SHP77 treated with DMSO at 0.1 percent for 48 hours (cell line): ENCODE measurements at regions not wholly inside any gene's neighbourhood (a gene's known extent, or its start where the extent isn't known, plus 50 kb on each side); places are given as distances from the start of the nearest gene placed in this dataset.
A peak's percentile ranks its signal among the peaks of the same experiment; 100 is the strongest.
"Not testable (repeated sequence)": the region's sequence is repeated elsewhere in the genome, so short reads cannot be mapped to it uniquely, and the experiment has no call there.

Source experiments
- DNase-seq: peaks from one replicate; lab custom pipeline; 2025; lab: John Stamatoyannopoulos, UW

DNA sequence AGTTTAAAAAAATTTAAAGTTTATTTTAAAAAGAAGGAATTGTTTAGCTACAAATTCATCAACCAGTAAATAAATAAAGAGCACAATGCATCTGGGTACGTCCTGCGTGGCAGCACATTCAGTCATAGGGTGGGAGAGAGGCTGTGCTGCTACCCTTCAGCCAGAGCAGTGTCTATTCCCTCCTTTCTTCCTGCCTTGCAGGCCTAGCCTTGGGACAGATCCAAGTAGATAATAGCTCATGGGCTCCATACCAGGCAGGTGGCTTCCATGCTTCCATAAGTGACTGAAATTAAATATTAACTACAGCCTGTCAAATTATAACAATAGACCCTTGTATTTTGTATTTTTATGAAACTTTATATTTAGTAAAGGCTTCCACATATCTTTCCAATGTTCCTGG, 408.3 kb upstream of the RGMB start:
- peak; percentile 22 for DNase-seq

DNA sequence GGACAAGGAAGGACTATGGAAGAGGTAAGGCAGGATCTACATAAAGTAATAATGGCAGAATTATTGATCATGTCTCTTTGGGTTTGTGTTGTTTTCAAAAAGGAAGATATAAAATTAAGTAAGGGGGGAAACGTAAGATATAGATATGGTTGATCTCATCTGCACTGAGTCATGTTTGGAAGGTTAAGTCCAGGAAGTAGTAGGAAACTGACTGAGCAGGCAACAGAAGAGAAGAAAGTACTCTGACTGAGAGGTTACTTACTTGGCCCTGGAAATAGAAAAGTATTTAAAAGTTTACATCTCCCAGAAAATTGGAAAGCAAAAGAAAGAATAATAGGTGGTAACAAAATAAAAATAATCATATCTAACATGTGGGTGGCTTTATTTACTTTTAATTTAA, 405.3 kb upstream of the RGMB start:
- no peak for DNase-seq

DNA sequence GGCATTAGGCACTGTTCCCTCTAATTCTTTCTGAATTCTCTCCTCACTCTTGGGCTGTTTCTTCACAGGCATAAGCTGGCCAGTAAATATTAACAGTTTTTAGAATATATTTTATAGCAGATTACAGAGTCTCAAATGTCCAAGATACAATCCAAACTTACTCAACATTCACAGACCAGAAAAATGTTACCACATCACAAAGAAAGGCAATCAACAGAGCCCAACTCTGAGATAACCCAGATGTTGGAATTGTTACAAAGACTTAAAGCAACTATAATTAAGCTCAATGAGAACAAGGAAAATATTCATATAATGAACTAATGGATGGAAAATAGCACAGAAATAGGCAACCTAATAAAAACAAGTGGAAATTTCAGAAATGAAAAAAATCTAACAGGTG, 401.1 kb upstream of the RGMB start:
- no peak for DNase-seq

DNA sequence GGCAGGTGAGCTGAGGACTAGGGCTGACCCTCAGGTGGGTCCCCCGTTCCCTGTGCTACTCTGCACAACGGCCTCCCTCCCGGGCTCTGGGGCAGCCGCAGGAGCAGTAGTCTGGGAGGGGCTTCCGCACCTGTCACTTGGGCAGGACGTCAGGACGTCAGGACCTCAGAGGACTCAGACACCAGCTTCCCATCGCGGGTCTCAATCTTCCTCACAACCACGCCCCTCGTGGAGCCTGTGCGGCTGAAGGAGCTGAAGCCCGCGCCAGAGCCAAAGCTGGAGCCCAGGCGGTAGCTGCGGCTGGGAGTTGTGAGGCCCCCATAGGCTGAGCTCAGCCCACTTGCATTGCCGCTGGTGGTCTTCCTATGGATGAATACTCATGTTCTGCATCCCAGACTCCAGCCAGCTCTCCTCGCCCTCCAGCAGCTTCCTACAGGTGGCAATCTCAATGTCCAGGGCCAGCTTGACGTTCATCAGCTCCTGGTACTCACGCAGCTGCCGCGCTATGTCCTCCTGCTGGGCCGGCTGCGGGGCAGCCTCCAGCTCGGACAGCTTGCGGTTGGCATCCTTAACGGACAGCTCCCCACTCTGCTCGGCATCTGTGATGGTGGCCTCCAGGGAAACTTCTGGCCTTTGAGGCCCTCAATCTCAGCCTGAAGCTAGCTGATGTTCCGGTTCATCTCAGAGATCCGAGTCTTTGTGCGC, 381.4 kb upstream of the RGMB start:
- no peak for DNase-seq

DNA sequence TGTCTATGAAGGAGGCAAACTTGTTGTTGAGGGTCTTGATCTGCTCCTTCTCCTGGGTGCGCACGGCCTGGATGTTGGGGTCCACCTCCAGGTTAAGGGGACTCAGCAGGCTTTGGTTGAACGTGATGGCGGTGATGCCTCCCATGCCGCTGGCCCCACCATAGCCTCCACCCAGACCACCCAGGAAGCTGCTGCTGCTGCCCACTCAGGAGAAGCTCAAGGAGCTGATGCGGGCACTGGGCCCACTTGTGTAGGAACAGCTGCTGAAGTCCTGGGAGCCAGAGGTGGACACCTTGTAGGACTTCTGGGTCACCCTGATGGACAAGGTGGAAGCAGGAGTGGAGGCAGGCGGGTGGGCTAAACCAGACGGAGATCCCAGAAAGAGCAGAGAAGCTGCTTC, 380.3 kb upstream of the RGMB start:
- not testable (repeated sequence) for DNase-seq

DNA sequence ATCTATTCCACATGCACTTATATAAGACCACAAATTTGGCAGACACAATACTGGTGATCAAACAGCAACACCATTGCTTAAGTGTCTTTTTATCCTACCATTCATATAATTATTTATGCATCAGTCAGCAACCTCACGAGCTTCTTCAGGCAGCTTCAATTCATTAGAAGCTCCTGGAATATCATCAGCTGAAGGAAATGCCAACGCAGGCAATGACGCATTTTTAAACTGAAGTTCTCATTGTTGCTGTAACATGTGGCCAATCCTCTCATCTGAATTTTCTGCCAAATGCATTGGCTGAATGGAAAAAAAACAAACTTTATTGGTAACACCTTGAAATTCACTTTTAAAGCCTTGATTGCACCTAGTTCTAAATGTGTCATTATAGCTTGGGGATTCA, 376.4 kb upstream of the RGMB start:
- DNase-seq, result no peak

DNA sequence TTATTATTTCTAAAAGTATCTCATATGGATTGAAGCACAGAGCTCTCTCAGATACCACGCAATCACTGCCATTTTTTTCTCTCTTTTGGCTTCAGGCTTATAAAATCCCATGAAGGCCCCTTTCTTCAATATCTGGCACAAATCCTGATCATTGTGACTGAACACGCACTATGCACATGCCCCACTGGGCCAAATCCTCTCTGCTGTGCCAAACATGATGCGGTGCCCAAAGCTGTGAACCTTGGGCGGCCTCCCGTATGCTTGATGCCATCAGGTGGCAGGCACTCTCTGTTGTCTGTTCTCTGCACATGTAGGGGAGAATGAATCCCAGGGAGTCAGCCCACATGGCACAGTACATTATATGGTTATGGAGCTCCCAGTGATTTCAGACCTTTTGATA, 375.0 kb upstream of the RGMB start:
- no peak for DNase-seq

DNA sequence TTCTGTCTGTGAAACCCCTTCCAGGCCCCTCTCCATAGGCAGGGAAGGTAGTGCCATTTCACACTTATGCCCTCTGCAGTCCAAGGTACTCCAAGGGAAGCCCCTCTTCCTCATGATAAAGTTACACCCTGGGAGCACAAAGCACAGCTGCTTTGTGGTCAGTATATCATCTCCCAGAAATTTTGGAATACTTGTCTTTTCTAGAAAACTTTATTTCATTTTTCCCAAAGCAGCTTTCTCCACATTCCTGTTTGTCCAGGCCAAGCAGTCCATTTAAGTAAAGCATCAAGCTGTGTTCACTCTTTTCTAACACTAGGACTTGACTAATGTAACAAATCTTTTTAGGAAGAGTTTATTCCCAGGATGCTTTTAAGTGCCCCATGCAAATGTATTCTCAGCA, 371.8 kb upstream of the RGMB start:
- no peak for DNase-seq

DNA sequence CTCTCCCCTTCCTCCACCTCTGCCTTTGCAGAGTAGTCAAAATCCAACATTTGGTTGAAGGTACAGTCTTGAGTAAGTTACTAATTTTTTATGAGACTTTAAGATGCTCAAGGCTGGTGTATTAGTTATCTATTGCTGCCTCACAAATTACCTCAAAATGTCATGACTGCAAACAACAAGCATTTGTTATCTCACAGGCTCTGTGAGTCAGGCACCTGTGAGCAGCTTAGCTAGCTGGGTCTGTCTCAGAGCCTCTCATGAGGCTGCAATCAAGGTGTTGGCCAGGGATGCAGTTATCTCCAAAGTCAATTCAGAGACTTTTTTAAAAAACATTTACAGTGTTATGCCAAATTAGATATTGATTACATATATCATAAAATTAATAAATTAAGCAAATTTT, 371.3 kb upstream of the RGMB start:
- DNase-seq, result no peak

DNA sequence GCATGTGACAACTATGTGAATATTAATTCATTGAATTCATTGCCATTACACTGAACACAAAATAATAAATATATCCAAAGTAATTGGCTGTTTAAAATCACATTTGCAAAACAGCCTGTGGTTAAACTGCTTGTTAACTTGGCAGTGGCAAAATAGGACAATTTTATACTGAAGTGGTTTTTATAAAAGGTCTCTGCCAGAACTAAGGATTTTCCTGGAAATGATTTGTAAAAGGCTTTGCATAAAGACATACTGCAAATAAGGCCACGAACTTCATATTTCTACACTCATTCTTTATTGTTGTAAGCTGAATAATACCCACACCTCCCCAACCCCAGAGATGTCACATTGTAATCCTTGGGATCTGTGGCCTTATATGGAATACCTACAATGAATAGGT, 370.3 kb upstream of the RGMB start:
- DNase-seq, result no peak

DNA sequence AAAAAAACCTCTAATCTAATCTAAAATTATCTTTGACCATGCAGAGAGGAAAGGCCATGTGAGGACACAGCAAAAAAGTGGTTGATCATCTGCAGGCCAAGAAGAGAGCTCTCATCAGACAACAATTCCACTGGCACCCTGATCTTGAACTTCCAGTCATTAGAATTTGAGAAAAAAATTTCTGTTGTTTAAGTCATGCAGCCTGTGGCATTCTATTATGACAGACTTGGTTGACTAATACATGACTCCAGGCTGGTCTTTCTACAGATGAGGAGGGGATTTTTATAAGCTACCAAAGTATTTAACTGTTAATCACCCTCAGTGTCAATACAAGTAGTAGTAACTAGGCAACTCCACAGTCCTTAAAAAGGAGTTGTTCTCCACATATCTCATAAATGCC, 358.5 kb upstream of the RGMB start:
- DNase-seq, result no peak

DNA sequence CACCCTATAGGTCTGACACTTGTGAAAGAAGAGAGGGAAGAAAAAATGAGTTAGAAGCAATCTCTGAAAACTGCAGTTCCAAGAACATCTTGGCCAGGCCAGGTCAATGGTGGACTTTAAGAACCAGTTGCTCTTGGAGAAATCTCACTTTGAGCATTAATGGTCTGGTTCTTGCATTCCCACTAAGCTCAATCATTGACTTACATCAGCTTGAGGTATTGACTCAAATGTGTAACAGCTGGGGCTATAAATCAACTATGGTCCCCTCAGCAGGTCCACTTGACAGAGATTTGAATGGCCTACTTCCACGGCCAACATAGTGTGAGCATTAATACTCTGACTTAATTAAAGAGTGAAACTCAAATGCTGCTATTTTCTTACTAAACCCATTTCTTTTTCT, 357.8 kb upstream of the RGMB start:
- DNase-seq, result no peak

DNA sequence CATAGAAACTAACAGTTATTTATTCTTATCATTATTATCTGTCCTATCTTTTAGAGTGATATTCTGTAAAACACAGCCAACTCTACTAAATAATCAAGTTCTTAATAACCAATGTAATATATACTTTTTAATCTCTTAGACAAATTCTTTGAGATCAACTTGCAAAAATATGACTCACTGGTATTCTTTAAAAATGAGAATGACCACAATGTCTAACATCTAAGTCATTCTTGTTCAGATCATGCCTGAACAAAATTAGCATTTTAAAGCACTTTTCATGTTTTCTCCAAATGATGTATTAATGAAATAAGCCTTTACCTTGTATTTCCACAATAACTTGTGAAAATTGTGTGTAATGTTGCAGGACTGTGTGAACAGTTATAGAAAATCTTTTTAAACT, 356.9 kb upstream of the RGMB start:
- DNase-seq, result no peak

DNA sequence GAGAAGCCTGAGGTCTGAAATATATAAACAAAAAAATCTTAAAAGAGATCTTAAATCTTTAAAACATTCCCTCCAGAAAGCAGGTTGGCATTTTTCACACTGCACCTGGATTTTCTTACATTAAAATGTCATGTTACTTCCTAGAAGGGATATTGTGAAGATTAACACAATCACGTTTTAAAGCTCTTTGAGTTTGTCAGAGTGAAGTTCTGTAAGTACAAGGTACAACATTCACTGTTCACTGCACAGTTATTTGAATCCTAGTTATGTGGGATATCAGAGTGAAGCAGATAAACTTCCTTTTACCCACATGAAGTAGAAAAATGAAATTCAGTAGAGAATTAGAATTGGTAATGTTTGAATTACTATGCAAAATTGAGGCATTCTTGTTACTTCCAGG, 353.6 kb upstream of the RGMB start:
- DNase-seq, result no peak

DNA sequence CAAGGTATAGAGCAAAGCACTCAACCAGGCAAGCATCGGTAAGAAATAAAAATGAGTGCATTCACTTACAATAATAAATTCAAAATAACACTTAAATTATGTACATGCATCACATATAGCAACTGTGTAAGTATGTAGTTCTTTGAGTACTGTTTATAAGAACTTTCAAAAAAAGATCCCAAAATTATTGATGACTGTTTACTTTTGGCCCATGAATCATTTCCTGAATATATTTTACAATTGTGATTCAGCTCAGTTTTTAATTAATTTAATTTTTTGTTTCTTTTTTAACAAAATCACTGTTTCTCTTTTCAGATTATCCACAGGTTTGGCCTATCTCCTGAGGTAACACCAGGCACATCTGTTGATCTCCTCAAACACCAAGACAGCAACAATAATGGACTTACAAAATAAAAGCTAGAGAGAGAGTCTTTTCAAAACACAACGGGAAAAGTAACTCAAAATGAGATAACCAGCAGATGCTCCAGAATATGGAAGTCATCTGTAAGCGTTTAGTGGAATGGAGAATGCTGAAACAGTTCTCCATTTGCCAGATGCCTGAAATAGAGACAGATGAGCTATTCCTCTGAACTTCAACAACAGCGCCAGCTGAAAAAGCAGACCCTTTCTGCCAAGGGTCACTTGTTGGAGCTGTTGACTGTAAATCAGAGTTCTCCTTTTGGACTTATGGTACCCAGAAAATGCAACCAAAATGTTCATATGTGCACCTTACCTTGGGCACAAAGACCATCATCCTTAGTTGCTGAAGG, 348.6 kb upstream of the RGMB start:
- DNase-seq, result peak; percentile 9

DNA sequence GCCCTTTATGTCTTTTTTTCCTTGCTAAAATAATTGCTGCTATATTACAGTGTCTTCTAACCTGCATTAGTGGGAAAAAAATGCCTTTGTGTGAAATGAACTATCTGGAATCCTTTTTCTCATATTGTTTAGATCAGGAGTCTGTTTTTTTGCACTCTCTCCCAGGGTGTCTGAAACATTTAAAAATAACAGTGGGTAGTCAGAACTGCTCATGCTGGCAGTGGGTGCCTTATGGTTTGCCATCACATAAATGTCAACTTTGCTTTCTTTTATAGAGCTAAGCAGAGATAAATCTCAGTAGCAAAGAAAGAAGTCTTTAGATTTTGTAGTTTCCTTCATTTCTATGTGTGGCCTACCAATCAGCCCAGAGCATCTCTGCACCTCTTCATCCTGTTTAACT, 347.8 kb upstream of the RGMB start:
- no peak for DNase-seq

DNA sequence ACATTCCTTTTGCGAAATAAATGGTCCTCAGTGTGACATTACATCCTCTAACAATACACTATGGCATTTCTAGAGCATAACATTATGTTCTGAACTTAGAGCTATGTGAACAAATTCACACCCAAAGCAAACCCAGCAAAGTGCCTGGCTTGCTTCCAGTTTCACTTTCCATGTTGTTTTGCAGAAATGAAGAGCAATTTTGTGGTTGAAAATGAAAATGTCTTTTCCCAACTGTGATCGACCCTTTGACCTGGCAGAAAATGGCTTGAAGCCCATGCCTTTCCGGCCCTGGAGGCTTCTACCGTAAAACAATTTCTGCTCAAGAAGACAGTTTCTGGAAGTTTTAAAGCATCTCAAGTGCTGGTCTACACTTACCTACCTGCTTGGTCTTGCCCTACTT, 344.7 kb upstream of the RGMB start:
- no peak for DNase-seq

DNA sequence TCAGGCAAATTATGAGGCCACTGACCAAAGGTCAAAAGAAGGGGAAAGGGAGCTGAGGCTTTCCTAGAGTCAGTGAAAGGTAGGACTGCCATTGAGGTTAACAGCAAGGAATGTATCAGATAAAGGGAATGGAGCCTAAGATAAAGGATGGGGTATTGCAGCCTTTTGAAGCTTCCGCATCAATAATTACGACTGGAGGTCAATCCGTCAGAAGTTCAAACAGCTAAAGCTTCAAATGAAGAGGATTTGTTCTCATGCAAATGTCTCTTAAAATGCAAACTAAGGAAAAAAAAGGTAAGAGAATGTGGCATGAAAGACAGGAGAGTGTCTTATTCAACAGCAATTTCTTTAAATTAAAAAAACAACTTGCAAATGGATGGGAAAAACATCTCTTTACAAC, 341.1 kb upstream of the RGMB start:
- no peak for DNase-seq

DNA sequence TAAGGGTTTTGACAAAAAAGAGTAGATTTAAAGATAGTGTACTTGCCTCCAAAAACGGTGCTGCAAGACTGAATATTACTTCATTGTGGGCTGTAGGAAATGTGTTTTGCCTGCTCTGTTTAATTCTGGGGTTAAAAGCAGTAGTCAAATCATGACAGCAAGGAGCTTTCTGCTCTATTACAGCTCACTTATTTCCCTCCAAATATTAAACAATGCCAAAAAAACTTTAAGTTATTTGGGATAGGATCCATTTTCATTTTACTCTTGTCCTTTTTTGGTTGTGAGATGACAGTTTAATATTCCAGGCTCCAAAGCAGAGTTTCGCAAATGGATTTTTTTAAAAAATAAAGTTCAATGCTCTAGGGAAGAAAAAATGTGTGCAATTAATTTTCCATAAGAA, 340.4 kb upstream of the RGMB start:
- DNase-seq, result no peak

DNA sequence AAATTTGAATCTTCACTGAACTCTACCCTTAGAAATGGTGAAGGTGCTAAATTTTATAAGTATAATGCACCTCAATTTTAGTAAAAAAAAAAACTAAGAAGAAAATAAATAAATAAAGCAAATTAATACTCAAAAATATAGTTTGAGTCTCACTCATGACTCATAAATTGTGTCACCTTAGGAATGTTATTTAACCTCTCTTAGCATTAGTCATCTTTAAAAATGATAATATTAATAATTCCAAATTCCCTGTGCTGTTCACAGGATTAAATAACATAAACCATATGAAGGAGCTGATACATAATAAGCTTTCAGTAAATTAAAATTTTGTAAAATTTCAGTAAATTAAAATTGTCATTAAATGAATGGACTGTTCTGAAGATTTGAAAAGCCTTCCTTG, 339.8 kb upstream of the RGMB start:
- DNase-seq, result no peak

DNA sequence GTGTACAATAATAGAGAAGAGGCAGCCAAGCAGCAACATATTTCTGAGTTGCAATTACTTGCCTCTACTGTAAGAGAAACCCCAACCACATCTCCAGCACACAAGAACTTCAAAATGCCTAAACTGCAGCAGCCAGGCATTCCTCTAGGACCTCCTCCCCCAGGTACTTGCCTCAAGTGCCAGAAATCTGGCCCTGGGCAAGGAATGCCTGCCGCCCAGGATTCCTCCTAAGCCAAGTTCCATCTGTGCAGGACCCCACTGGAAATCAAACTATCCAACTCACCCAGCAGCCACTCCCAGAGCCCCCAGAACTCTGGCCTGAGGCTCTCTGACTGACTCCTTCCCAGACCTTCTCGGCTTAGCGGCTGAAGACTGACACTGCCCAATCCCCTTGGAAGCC, 336.8 kb upstream of the RGMB start:
- no peak for DNase-seq

DNA sequence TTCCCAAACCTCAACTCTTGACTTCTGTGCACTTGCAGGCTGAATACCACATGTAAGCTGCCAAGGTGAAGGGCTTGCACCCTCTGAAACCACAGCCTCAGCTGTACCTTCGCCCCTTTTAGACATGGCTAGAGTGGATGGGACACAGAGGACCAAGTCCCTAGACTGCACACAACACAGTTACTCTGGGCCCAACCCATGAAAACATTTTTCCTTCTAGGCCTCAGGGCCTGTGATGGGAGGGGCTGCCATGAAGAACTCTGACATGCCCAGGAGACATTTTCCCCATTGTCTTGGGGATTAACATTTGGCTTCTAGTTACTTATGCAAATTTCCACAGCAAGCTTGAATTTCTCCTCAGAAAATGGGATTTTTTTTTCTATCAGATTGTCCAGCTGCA, 331.0 kb upstream of the RGMB start:
- DNase-seq, result no peak

DNA sequence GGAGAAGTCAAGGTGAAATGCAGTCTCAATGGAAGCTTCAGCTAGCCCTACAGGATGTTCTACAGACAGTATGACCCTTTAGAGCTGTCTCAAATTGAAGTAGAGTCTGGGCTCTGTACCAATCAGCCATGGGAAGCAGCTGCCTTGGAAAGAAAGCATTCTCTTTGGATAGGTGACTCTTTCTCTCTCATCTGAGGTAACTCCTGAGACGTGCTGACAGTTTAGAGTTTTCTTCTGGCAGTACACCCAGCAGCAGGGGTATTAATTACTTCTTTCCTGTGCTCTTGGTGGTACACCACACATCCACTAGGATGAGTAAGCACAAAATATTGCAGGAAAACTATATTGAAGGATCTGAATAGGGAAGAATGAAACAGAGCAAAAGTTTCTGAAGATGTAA, 329.6 kb upstream of the RGMB start:
- no peak for DNase-seq

DNA sequence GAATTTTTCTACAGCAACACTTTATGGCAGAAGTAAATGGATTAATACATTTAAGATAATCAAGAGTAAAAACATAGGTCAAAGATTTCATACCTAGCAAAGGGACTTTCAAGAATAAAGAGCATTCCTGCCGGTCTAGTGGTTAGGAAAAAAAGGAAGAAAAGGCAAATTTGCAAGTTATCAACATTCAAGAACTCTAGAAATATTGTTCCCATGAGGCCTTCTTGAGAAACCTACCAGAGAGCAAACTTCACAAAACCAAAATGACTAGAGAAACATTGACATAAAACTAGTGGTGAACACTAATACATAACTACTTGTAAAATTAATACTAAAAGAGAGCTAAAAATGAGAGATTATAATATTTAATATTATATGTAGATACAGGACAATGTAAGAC, 320.2 kb upstream of the RGMB start:
- no peak for DNase-seq
